Testis (tissue), 2 donors: ENCODE measurements at regions not wholly inside any gene's neighbourhood (a gene's known extent, or its start where the extent isn't known, plus 50 kb on each side); places are given as distances from the start of the nearest gene placed in this dataset.

Experiments
- DNase-seq: peaks from one replicate; pipeline ENCODE4 v3.0.0-alpha.2; 2019
- H3K27ac ChIP-seq, 2 donors: fragments of 200-600 bp; sonication (generic); one replicate each; pipeline ENCODE4 v1.5.1; 2019
- H3K27me3 ChIP-seq: fragments of 200-600 bp; sonication (generic); one replicate; pipeline ENCODE4 v1.5.1; 2019
- H3K36me3 ChIP-seq: fragments of 200-600 bp; sonication (generic); one replicate; pipeline ENCODE4 v1.5.1; 2017; ENCODE audit warnings: low read depth; ENCODE audit errors: missing control alignments
- H3K4me1 ChIP-seq: fragments of 200-600 bp; sonication (generic); one replicate; pipeline ENCODE4 v1.5.1; 2019
- H3K4me3 ChIP-seq, 2 donors: fragments of 200-600 bp; sonication (generic); one replicate each; pipeline ENCODE4 v1.5.1; 2017 to 2019
- H3K9me3 ChIP-seq: fragments of 200-600 bp; sonication (generic); one replicate; pipeline ENCODE4 v1.5.1; 2017
- POLR2A ChIP-seq: fragments of 450-650 bp; IDR thresholded peaks from one replicate; pipeline ENCODE4 v1.6.1; 2017; ENCODE audit warnings: antibody characterized with exemption, mild to moderate bottlenecking, moderate library complexity
- WGBS, 2 donors: methylation state at CpG; one replicate each; pipeline ENCODE4 v1.1.5; 2018; 5-methylcytosine and 5-hydroxymethylcytosine counted together
- intact Hi-C: fragments of 100-400 bp; cut with DNase I; formaldehyde crosslinking; loops from one replicate; pipeline ENCODE4 v1.15.1; 2023; ENCODE audit warnings: low total_unique reads
- TF ChIP-seq, protein P1 (sequence below), 3 experiments: fragments of 450-650 bp in 2 of 3; fragments of 200-600 bp in 1 of 3; sonication (generic) in 1 of 3; IDR thresholded peaks; one replicate each; pipeline ENCODE4 v1.5.1; 2016 to 2019; ENCODE audit warnings: antibody characterized with exemption in 3 of 3, mild to moderate bottlenecking in 2 of 3, moderate library complexity in 1 of 3

DNA sequence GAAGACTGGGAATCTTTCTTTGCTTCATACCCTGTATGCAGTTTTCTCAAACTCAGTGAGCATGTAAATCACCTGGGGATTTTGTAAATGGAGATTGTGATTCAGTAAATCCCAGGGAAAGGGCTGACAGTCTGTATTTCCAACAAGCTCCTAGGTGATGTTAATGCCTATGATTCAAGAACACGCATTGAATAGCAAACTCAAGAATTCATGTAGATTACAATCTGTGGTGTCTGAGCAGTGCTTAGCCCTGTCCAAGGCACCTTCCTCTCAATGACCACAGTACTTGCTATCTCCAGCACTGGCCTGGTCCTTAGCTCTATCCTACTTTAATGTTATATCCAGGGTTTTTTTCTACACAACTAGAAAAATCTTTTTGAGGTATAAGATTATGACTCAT, 721.4 kb upstream of the MEF2C start:
- no peaks in the 10 kb centered on the region for H3K27me3 ChIP-seq
- DNase-seq, result no peak
- intact Hi-C loops, result no loop called here
- 80 to 81% methylated on average over 1 of the region's 1 CpG for WGBS, 2 donors
- H3K36me3 ChIP-seq, result no peaks in the 10 kb centered on the region
- H3K27ac ChIP-seq, result no peak overlapping the region
- no peak overlapping the region for H3K4me3 ChIP-seq
- H3K4me1 ChIP-seq, result no peaks in the 10 kb centered on the region
- TF ChIP-seq, protein P1, sequence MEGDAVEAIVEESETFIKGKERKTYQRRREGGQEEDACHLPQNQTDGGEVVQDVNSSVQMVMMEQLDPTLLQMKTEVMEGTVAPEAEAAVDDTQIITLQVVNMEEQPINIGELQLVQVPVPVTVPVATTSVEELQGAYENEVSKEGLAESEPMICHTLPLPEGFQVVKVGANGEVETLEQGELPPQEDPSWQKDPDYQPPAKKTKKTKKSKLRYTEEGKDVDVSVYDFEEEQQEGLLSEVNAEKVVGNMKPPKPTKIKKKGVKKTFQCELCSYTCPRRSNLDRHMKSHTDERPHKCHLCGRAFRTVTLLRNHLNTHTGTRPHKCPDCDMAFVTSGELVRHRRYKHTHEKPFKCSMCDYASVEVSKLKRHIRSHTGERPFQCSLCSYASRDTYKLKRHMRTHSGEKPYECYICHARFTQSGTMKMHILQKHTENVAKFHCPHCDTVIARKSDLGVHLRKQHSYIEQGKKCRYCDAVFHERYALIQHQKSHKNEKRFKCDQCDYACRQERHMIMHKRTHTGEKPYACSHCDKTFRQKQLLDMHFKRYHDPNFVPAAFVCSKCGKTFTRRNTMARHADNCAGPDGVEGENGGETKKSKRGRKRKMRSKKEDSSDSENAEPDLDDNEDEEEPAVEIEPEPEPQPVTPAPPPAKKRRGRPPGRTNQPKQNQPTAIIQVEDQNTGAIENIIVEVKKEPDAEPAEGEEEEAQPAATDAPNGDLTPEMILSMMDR (IDR thresholded peaks at IDR 0.05), result no peak
- no peak for TF ChIP-seq POLR2A
- H3K9me3 ChIP-seq, result no peaks in the 10 kb centered on the region

DNA sequence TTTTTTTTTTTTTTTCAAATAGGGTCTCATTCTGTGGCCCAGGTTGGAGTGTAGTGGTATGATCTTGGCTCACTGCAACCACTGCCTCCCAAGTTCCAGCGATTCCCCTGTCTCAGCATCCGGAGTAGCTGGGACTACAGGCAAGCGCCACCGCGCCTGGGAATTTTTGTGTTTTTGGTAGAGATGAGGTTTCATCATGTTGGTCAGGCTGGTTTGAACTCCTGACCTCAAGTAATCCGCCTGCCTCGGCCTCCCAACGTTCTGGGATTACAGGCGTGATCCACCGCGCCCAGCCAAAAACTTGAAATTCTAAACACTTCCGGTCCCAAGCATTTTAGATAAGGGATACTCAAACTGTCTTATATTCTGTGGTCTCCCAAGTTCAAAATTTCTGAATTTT, 718.9 kb upstream of the MEF2C start:
- WGBS, 2 donors, result 61 to 83% methylated on average over 12 of the region's 12 CpGs
- Histone ChIP-seq H3K4me1 (no peaks in the 10 kb centered on the region), H3K36me3 (no peaks in the 10 kb centered on the region), H3K9me3 (no peaks in the 10 kb centered on the region), H3K4me3 (no peak overlapping the region), H3K27me3 (no peaks in the 10 kb centered on the region), H3K27ac (no peak overlapping the region)
- no peak for DNase-seq
- TF ChIP-seq POLR2A, result no peak
- TF ChIP-seq, protein P1 (IDR thresholded peaks at IDR 0.05), result no peak
- intact Hi-C loops, result no loop called here

DNA sequence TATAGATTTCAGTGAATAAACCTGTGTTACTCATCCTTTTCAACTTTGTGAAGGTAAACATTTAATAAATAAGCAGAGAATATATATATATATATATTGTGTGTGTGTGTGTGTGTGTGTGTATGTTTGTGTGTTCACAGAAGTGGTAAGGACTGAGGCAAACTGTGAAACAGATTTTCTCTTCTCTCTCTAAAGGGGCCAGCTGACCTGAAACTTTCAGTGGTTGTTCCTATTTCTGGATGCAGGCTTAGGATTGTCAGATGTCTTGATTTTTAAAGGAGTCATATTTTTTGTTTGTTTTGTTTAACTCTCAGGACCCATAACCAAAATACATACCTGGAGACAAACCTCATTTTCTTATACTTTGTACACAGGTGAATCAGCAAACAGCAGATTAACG, 714.9 kb upstream of the MEF2C start:
- no peak for TF ChIP-seq POLR2A
- TF ChIP-seq, protein P1 (IDR thresholded peaks at IDR 0.05), result no peak
- 65 to 86% methylated on average over 1 of the region's 1 CpG for WGBS, 2 donors
- H3K4me1 ChIP-seq, result no peaks in the 10 kb centered on the region
- no peak for DNase-seq
- H3K4me3 ChIP-seq, result no peak overlapping the region
- H3K36me3 ChIP-seq, result no peaks in the 10 kb centered on the region
- no peak overlapping the region for H3K27ac ChIP-seq
- intact Hi-C loops, result no loop called here
- no peaks in the 10 kb centered on the region for H3K27me3 ChIP-seq
- no peaks in the 10 kb centered on the region for H3K9me3 ChIP-seq

DNA sequence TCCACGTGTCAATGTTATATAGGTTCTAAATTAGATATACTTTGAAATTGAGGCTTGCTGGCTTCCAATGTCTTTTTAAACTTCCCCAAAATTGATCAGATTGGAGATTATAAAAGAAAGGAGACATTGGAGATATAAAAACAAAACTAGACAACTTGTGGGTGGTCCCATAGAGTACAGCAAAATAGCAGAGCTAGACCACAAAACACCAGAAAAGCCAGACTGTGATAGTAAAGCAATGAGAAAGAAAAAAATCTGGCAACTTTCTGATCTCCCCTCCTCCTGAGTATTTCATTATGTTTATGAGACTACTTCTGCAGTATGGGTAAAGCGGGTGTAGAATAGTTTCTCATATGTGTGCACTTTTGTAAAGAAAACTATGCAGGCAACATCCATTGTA, 713.8 kb upstream of the MEF2C start:
- H3K4me1 ChIP-seq, result no peaks in the 10 kb centered on the region
- H3K4me3 ChIP-seq, result no peak overlapping the region
- TF ChIP-seq, protein P1 (IDR thresholded peaks at IDR 0.05), result no peak
- TF ChIP-seq POLR2A, result no peak
- no peaks in the 10 kb centered on the region for H3K27me3 ChIP-seq
- intact Hi-C loops, result no loop called here
- no peak overlapping the region for H3K27ac ChIP-seq
- DNase-seq, result no peak
- no peaks in the 10 kb centered on the region for H3K36me3 ChIP-seq
- 41 to 47% methylated on average over 2 of the region's 2 CpGs for WGBS, 2 donors
- H3K9me3 ChIP-seq, result no peaks in the 10 kb centered on the region

DNA sequence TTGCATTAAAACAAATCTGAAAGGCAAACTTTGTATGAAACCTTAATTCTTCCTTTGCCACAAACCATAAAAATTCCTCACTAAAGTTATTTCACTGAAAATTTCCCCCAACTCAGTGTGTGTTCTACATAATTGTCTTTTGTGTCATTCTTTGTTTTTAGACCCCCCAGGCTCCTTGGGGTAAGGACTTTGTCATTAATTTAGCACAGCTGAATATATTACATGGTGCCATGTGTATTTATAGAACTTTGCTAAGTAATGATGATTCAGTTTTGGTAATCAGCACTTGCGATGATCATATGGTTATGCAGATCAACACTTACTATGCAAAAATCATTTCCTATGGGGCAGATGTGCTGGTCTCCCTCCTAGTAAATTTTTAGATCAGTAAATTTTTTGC, 712.1 kb upstream of the MEF2C start:
- DNase-seq, result no peak
- H3K4me1 ChIP-seq, result no peaks in the 10 kb centered on the region
- H3K9me3 ChIP-seq, result no peaks in the 10 kb centered on the region
- intact Hi-C loops, result no loop called here
- 88 to 100% methylated on average over 1 of the region's 1 CpG for WGBS, 2 donors
- no peak overlapping the region for H3K27ac ChIP-seq
- no peaks in the 10 kb centered on the region for H3K36me3 ChIP-seq
- H3K4me3 ChIP-seq, result no peak overlapping the region
- TF ChIP-seq, protein P1 (IDR thresholded peaks at IDR 0.05), result no peak
- no peaks in the 10 kb centered on the region for H3K27me3 ChIP-seq
